PC-9 (cell line): ENCODE measurements at regions not wholly inside any gene's neighbourhood (a gene's known extent, or its start where the extent isn't known, plus 50 kb on each side); places are given as distances from the start of the nearest gene placed in this dataset.

ENCODE experiments used
- EZH2 ChIP-seq: fragments of 200-600 bp; sonication (generic); IDR thresholded peaks from 2 replicates; pipeline ENCODE4 v1.8.0; 2017; ENCODE audit warnings: antibody characterized with exemption, low read depth
- TF ChIP-seq, protein P1 (sequence below): fragments of 200-600 bp; sonication (generic); conservative IDR thresholded peaks from 2 replicates; pipeline ENCODE4 v1.6.1; 2017; ENCODE audit warnings: mixed run types, antibody characterized with exemption, mild to moderate bottlenecking, moderate library complexity

DNA sequence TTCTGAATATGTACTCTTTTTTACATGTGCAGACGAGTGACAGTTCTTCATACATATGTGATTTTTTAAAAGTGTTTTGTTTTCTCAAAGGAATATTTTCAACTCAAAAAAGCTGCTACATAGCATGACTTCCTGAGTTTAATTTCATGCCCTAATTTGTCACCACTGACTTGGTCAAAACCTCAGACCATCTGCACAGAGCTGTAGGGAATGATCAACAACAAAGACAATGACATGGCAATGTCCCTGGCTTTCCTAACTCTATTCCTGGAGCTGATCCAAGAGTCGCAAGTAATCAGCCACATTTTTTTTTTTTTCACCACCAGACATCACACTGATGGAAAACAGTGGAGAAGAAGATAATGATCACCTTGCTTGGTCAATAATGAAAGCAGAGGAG lies 97.7 kb downstream of the TMA16 start:
- TF ChIP-seq, protein P1, sequence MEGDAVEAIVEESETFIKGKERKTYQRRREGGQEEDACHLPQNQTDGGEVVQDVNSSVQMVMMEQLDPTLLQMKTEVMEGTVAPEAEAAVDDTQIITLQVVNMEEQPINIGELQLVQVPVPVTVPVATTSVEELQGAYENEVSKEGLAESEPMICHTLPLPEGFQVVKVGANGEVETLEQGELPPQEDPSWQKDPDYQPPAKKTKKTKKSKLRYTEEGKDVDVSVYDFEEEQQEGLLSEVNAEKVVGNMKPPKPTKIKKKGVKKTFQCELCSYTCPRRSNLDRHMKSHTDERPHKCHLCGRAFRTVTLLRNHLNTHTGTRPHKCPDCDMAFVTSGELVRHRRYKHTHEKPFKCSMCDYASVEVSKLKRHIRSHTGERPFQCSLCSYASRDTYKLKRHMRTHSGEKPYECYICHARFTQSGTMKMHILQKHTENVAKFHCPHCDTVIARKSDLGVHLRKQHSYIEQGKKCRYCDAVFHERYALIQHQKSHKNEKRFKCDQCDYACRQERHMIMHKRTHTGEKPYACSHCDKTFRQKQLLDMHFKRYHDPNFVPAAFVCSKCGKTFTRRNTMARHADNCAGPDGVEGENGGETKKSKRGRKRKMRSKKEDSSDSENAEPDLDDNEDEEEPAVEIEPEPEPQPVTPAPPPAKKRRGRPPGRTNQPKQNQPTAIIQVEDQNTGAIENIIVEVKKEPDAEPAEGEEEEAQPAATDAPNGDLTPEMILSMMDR, result no peak
- TF ChIP-seq EZH2, result no peak
